ENCODE measurements at regions not wholly inside any gene's neighbourhood (a gene's known extent, or its start where the extent isn't known, plus 50 kb on each side); places are given as distances from the start of the nearest gene placed in this dataset.
"Not testable (repeated sequence)": the region's sequence is repeated elsewhere in the genome, so short reads cannot be mapped to it uniquely, and the experiment has no call there.

GRCh38 chr3:160047876-160048275, 59.2 kb downstream of the IL12A start:
- peak; percentile 29 for DNase-seq

- no peak for DNase-seq
Measured at GRCh38 chr3:160049038-160049437, 60.4 kb downstream of the IL12A start.

GRCh38 chr3:160049565-160049964, 60.9 kb downstream of the IL12A start:
- DNase-seq: no peak

- peak; percentile 51 for DNase-seq
Measured at GRCh38 chr3:160049988-160050387, 61.4 kb downstream of the IL12A start.

- DNase-seq: no peak
Measured at GRCh38 chr3:160052385-160053047, 63.9 kb downstream of the IL12A start.

GRCh38 chr3:160053048-160053391, 64.4 kb downstream of the IL12A start:
- DNase-seq: no peak

GRCh38 chr3:160054862-160055261, 66.2 kb downstream of the IL12A start:
- DNase-seq: not testable (repeated sequence)

GRCh38 chr3:160055659-160056058, 67.0 kb downstream of the IL12A start:
- no peak for DNase-seq

GRCh38 chr3:160057331-160057730, 68.7 kb downstream of the IL12A start:
- DNase-seq: peak; percentile 69

- DNase-seq: no peak
Measured at GRCh38 chr3:160060409-160061027, 71.9 kb downstream of the IL12A start.

- no peak for DNase-seq
Measured at GRCh38 chr3:160061525-160061924, 72.9 kb downstream of the IL12A start.

- DNase-seq: peak; percentile 68
Measured at GRCh38 chr3:160065282-160065681, 76.6 kb downstream of the IL12A start.

GRCh38 chr3:160065786-160066185, 77.2 kb downstream of the IL12A start:
- peak; percentile 55 for DNase-seq

GRCh38 chr3:160069986-160070385, 81.4 kb downstream of the IL12A start:
- peak; percentile 40 for DNase-seq

- no peak for DNase-seq
Measured at GRCh38 chr3:160076519-160076918, 87.9 kb downstream of the IL12A start.

GRCh38 chr3:160078533-160078932, 89.9 kb downstream of the IL12A start:
- no peak for DNase-seq

- DNase-seq: no peak
Measured at GRCh38 chr3:160081958-160082533, 93.4 kb downstream of the IL12A start.

- no peak for DNase-seq
Measured at GRCh38 chr3:160084998-160085397, 96.4 kb downstream of the IL12A start.

GRCh38 chr3:160088492-160089137, 100.0 kb downstream of the IL12A start:
- no peak for DNase-seq

GRCh38 chr3:160090653-160091052, 102.0 kb downstream of the IL12A start:
- DNase-seq: no peak

- no peak for DNase-seq
Measured at GRCh38 chr3:160091441-160091840, 102.8 kb downstream of the IL12A start.

- DNase-seq: no peak
Measured at GRCh38 chr3:160092760-160093159, 104.1 kb downstream of the IL12A start.

GRCh38 chr3:160094562-160094961, 105.9 kb downstream of the IL12A start:
- no peak for DNase-seq

- DNase-seq: no peak
Measured at GRCh38 chr3:160097478-160097877, 108.8 kb downstream of the IL12A start.
